ENCODE measurements at regions not wholly inside any gene's neighbourhood (a gene's known extent, or its start where the extent isn't known, plus 50 kb on each side); places are given as distances from the start of the nearest gene placed in this dataset.

DNA sequence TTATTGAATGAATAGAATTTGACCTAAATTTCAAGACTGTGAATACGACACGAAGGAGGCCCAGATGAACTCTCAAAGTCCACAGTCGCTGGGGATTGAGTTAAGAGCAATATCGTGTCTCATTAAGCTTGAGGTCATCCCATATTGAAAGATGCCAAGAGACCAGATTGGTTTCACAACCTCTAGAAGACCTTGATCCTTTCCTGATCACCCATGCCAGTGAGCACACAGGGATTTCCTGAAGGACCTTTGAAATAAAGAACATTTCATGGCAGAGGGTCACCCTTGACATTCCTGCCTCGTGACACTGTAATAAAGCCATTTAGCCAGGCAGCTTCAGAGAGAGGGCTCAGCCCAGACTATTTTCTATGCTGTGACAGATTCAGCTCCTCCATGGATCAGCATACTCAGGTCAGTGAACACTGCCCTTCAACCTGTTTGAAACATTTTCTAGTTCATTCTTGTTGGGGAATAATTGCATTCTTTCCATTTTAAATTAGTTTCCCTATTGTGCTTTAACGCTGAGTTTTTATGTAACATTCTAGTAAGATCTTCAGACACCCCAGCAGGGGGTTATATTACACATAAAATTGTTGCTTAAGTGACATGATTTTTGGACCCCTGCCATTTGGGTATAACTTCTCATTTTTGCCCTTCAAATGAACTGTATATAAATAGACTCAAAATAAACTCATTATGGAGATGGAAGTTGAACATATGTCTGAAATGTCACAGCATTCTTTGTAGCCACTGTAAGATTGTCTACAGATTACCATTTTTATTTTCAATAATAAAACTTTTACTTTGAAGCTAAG, 213.2 kb downstream of the C12orf50 start:
- peaks cover 2% of the 10 kb centered on the region for H3K27me3 Mint-ChIP-seq
- H3K27ac Mint-ChIP-seq = no peak overlapping the region
- H3K36me3 Mint-ChIP-seq (ENCODE audit: insufficient read depth) = no peaks in the 10 kb centered on the region
- no peaks in the 10 kb centered on the region for H3K9me3 Mint-ChIP-seq (ENCODE audit: low read depth)
- H3K4me3 Mint-ChIP-seq (ENCODE audit: low read depth) = no peak overlapping the region
- DNase-seq (ENCODE audit: low spot score, unreplicated experiment) = no peak
- TF ChIP-seq, protein P1, sequence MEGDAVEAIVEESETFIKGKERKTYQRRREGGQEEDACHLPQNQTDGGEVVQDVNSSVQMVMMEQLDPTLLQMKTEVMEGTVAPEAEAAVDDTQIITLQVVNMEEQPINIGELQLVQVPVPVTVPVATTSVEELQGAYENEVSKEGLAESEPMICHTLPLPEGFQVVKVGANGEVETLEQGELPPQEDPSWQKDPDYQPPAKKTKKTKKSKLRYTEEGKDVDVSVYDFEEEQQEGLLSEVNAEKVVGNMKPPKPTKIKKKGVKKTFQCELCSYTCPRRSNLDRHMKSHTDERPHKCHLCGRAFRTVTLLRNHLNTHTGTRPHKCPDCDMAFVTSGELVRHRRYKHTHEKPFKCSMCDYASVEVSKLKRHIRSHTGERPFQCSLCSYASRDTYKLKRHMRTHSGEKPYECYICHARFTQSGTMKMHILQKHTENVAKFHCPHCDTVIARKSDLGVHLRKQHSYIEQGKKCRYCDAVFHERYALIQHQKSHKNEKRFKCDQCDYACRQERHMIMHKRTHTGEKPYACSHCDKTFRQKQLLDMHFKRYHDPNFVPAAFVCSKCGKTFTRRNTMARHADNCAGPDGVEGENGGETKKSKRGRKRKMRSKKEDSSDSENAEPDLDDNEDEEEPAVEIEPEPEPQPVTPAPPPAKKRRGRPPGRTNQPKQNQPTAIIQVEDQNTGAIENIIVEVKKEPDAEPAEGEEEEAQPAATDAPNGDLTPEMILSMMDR (IDR thresholded peaks at IDR 0.05; ENCODE audit: unreplicated experiment) = no peak
- peaks cover 1% of the 10 kb centered on the region for H3K4me1 Mint-ChIP-seq (ENCODE audit: low read depth)

DNA sequence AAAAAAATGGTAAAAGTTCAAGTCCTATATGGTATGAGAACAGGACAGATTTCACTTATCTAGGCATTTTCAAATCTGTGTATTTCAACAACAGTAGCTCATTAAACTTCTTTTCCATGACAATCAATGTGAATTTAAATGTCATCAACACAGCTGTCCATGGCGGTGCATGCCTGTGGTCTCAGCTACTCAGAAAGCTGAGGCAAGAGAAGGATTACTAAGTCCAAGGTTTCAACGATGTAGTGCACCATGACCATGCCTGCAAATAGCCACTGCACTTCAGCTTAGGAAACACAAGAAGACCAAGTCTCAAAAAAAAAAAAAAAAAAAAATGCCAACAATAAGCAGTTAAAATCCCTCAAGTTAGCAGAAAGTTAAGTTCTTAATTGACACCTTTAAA, 214.6 kb downstream of the C12orf50 start:
- no peaks in the 10 kb centered on the region for H3K9me3 Mint-ChIP-seq (ENCODE audit: low read depth)
- TF ChIP-seq, protein P1 (IDR thresholded peaks at IDR 0.05; ENCODE audit: unreplicated experiment) = no peak
- H3K27me3 Mint-ChIP-seq = peaks cover 2% of the 10 kb centered on the region
- DNase-seq (ENCODE audit: low spot score, unreplicated experiment) = no peak
- H3K36me3 Mint-ChIP-seq (ENCODE audit: insufficient read depth) = no peaks in the 10 kb centered on the region
- no peaks in the 10 kb centered on the region for H3K4me1 Mint-ChIP-seq (ENCODE audit: low read depth)
- no peak overlapping the region for H3K27ac Mint-ChIP-seq
- no peak overlapping the region for H3K4me3 Mint-ChIP-seq (ENCODE audit: low read depth)

DNA sequence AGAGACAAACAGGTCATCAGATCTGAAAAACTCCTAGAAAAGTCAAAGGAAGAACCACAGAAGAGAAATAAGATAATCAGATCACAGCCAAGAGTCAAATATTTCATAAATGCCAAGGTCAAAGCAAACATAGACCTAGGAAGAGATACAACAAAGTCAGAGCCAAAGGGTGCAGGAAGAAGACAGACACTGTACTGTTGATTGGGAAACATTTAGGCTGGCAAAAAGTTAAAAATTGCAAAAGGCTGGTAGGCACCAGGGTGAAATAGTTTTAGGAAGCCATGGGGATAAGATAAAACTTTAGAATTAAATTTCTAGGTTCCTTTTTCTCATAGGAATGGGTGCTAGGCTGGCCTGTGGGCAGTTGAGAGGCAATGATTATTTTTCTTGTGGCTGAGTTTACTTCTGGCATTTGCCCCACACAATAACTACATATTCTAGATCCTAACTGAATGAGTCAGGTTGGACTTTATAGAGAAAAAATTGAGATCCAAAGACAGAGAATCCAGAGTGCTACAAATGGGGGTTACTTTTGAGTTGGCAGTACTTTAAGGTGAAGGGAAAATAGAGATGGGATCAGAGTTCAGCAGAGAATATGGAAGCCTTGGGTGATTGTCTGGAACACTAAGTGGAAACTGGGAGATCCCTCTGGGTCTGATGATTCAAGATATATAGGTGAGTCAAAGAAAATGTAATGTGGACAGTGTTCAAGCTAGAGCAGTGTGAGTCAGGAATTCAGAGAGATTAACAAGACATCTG, 215.5 kb downstream of the C12orf50 start:
- H3K27me3 Mint-ChIP-seq = peaks cover 2% of the 10 kb centered on the region
- H3K4me3 Mint-ChIP-seq (ENCODE audit: low read depth) = no peak overlapping the region
- no peaks in the 10 kb centered on the region for H3K36me3 Mint-ChIP-seq (ENCODE audit: insufficient read depth)
- TF ChIP-seq, protein P1 (IDR thresholded peaks at IDR 0.05; ENCODE audit: unreplicated experiment) = no peak
- H3K9me3 Mint-ChIP-seq (ENCODE audit: low read depth) = no peaks in the 10 kb centered on the region
- DNase-seq (ENCODE audit: low spot score, unreplicated experiment) = no peak
- no peaks in the 10 kb centered on the region for H3K4me1 Mint-ChIP-seq (ENCODE audit: low read depth)
- no peak overlapping the region for H3K27ac Mint-ChIP-seq

DNA sequence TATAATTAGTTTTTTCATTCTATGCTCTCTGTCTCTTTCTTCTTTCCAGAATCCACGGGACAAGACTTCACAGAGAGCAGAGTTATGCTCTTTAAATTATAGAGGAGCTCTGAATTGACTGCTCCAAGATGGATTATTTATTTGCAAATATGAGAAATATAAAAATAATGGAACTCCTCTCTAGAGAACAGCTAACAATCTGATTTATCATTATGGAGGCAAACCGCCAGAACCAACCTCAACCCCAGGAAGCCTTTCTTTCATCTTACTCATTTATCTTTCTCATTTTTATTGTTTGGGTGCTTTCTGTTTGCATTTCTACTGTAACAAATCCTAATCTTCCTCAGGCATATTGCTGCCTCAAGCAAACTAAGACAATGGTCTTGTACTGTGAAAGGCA, 216.5 kb downstream of the C12orf50 start:
- no peak for DNase-seq (ENCODE audit: low spot score, unreplicated experiment)
- Mint-ChIP-seq H3K27me3 (peaks cover 2% of the 10 kb centered on the region), H3K4me1 (ENCODE audit: low read depth) (no peaks in the 10 kb centered on the region), H3K9me3 (ENCODE audit: low read depth) (no peaks in the 10 kb centered on the region), H3K27ac (no peak overlapping the region), H3K4me3 (ENCODE audit: low read depth) (no peak overlapping the region), H3K36me3 (ENCODE audit: insufficient read depth) (no peaks in the 10 kb centered on the region)
- TF ChIP-seq, protein P1 (IDR thresholded peaks at IDR 0.05; ENCODE audit: unreplicated experiment) = no peak

DNA sequence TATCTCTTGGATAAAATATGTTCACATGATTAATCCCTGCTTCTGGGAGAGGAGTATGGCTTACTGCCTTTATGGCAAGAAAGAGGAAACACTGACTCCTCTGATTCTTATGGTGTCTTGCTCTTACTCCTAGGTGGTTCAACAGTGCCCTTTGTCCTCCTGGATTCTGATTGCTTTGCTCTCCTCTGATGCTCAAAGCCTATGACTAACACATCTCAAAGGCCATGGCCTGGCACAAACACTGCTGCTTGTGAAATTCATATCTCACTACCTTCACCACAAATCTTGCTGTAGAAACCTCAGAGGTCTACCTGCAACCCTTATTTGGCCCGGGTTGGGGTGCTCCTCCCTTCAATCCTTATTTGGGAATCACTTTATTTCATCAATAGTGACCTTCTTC, 217.2 kb downstream of the C12orf50 start:
- no peaks in the 10 kb centered on the region for H3K4me1 Mint-ChIP-seq (ENCODE audit: low read depth)
- H3K27me3 Mint-ChIP-seq = peaks cover 2% of the 10 kb centered on the region
- H3K4me3 Mint-ChIP-seq (ENCODE audit: low read depth) = no peak overlapping the region
- TF ChIP-seq, protein P1 (IDR thresholded peaks at IDR 0.05; ENCODE audit: unreplicated experiment) = no peak
- no peak for DNase-seq (ENCODE audit: low spot score, unreplicated experiment)
- no peak overlapping the region for H3K27ac Mint-ChIP-seq
- H3K9me3 Mint-ChIP-seq (ENCODE audit: low read depth) = no peaks in the 10 kb centered on the region
- H3K36me3 Mint-ChIP-seq (ENCODE audit: insufficient read depth) = no peaks in the 10 kb centered on the region
